Spleen (tissue), 7 donors: ENCODE measurements at regions not wholly inside any gene's neighbourhood (a gene's known extent, or its start where the extent isn't known, plus 50 kb on each side); places are given as distances from the start of the nearest gene placed in this dataset.

ENCODE experiments used
- POLR2A ChIP-seq, 3 donors: fragments of 450-650 bp; IDR thresholded peaks; one replicate each; pipeline ENCODE4 v1.5.1; 2017; ENCODE audit warnings: antibody characterized with exemption in 3 of 3, mild to moderate bottlenecking in 1 of 3
- POLR2AphosphoS5 ChIP-seq, 3 donors: sonication (generic); formaldehyde crosslinking; IDR thresholded peaks; one replicate each; pipeline ENCODE4 v1.5.1; 2017; ENCODE audit warnings: antibody characterized with exemption in 3 of 3
- TF ChIP-seq, protein P1 (sequence below), 11 experiments: fragments of 200-600 bp in 7 of 11; fragments of 450-650 bp in 4 of 11; sonication (generic) in 4 of 11; IDR thresholded peaks in 8 of 11; conservative IDR thresholded peaks in 3 of 11; 1 replicate in 7 of 11; 2 replicates in 4 of 11; pipeline versions ENCODE4 v1.4.0 to v1.8.0; 2016 to 2021; ENCODE audit warnings: antibody characterized with exemption in 11 of 11, inconsistent platforms in 4 of 11, mild to moderate bottlenecking in 1 of 11
- donor health status: DM: no; HTN: no; CAD: no; lungs with moderate emphysema.
- donor health status: DM: no; HTN: no; CAD: no.
- donor health status: DM: no; HTN: no; CAD: no.

DNA sequence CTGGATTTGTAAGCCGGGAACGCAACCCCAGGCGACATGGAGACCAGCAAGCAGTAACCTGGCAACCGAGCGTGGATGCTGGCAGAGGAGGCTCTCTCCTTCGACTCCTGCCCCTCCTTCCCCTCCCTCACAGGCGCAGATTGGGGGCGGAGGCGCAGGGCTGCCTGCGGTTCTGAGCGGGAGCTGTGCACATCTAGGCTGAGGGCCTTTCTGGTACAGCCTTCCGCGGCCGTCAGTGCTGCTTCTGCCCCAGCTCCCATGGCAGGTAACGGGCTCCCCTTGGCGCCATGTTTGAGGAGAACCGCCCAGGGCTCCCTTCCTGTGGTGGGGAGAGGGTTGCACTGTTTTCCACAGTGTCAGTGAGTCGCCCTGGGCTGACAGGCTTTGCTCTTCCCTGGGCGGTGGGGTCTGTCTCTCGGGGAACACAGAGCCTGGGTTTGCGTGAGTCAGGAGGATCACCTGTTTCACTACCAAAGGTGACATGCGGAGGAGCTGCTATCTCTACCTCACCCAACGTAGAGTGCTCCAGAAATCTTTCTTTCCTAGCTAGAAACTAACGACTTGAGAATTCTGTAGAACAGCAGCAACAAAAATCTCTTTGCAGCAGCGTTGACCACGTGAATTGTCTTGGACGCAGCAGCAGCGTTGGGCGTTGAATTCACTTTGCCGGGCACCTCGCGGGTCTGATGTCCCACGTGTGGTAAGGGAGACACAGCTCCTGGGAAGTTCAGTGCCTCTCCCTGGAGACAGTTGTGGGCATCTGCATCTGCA is 154.8 kb upstream of the COBL start:
- TF ChIP-seq POLR2A (IDR thresholded peaks at IDR 0.05) (no peak), POLR2AphosphoS5 (IDR thresholded peaks at IDR 0.05) (no peak)
- TF ChIP-seq, protein P1, sequence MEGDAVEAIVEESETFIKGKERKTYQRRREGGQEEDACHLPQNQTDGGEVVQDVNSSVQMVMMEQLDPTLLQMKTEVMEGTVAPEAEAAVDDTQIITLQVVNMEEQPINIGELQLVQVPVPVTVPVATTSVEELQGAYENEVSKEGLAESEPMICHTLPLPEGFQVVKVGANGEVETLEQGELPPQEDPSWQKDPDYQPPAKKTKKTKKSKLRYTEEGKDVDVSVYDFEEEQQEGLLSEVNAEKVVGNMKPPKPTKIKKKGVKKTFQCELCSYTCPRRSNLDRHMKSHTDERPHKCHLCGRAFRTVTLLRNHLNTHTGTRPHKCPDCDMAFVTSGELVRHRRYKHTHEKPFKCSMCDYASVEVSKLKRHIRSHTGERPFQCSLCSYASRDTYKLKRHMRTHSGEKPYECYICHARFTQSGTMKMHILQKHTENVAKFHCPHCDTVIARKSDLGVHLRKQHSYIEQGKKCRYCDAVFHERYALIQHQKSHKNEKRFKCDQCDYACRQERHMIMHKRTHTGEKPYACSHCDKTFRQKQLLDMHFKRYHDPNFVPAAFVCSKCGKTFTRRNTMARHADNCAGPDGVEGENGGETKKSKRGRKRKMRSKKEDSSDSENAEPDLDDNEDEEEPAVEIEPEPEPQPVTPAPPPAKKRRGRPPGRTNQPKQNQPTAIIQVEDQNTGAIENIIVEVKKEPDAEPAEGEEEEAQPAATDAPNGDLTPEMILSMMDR (IDR thresholded peaks at IDR 0.05 in 8 of 11, conservative IDR thresholded peaks at IDR 0.05 in 3 of 11) = no peak
